ENCODE measurements at regions not wholly inside any gene's neighbourhood (a gene's known extent, or its start where the extent isn't known, plus 50 kb on each side); places are given as distances from the start of the nearest gene placed in this dataset.
A peak's percentile ranks its signal among the peaks of the same experiment; 100 is the strongest.
"Not testable (repeated sequence)": the region's sequence is repeated elsewhere in the genome, so short reads cannot be mapped to it uniquely, and the experiment has no call there.

DNA sequence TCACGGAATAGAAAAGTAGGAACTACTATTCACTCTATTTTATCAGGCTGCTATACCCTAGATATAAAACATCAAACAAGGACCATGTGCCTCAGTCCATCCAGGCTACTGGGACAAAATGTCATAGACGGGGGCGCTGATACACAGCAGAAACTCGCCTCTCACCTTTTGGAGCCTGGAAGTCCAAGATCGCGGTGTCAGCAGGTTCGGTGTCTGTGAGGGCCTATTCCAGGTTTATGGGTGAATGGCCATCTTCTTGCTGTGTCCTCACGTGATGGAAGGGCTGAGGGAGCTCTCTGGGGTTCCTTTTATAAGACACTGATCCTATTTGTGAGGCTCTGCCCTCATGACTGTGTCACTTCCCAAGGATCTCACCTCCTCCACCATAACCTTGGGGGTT, 89.5 kb downstream of the DLL1 start:
- DNase-seq (ENCODE audit: low spot score) (peak; percentile 28), ATAC-seq (no peak)

DNA sequence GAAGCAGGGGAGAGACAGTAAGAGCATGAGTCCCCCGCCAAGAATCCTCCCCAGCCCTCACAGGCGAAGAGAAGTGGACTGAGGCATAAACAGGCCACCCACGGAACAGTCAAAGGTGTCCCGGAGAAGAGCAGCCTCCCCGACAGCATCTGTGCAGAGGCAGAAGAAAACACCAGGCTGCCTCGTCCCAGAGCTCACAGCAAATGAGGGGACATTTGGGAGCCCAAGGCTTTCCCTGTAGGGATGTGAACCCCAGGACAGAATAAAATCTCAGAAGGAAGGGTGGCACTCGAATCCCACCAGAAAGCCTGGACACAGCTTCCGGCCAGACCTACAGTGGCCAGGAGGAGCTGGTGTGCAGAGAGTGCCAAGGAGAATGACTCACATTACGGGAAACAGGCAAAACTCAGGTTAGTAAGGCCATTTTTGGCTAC, 90.4 kb downstream of the DLL1 start:
- ATAC-seq (no peak), DNase-seq (ENCODE audit: low spot score) (peak; percentile 27)

DNA sequence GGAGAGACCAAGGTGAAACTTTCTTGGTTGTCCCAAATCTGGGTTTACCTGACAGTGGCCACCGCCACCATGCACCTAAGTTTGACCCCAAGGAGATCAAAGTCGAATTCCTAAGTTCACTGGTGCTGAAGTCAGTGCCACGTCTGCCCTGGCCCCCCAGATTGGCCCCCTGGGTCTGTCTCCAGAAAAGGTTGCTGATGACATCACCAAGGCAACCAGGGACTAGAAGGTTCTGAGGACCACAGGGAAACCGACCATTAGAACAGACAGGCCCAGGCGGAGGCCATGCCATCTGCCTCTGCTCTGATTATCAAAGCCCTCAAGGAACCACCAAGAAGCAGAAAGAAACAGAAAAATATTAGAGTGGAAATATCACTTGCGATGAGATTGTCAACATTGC, 91.2 kb downstream of the DLL1 start:
- DNase-seq (ENCODE audit: low spot score) = no peak

DNA sequence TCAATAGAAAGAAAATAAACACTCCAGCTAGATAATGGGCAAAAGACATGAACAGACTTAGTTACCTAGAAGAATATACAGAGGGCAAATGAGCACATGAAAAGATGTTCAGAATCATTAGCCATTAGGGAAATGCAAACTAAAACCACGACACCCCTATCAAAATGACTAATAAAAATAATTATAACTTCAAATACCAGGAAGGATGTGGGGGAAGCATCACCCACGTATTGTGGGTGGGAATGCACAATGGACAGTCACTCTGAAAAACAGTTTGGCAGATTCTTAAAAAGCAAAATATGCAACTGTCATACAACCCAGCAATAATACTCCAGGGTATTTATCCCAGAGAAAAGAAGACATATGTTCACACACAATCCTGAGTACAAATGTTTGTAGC, 92.6 kb downstream of the DLL1 start:
- DNase-seq (ENCODE audit: low spot score) (no peak), ATAC-seq (no peak)

More for the DNA sequence above, 91.2 kb downstream of the DLL1 start:
- no peak for ATAC-seq

DNA sequence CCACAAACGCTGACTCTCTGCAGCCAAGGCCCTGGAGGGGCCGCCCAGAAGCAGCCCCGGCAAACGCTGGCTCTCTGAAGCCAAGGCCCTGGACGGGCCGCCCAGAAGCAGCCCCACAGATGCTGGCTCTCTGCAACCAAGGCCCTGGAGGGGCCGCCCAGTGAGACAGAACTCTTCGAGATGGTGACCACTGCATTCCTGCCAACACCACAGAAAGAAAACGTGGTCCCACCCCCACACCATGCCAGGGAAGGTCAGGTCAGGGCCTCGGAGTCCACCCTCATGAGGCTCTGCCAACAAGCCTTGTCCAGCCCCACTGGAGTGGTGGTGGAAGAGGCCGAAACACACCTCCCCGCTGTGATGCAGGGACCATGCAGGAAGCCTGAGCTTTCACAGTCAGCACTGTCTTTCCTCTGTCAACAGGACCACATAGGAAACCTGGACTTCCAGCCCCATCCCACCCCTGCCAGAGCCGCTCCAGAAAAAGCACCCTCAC, 97.5 kb downstream of the DLL1 start:
- DNase-seq (ENCODE audit: low spot score) = no peak
- no peak for ATAC-seq

DNA sequence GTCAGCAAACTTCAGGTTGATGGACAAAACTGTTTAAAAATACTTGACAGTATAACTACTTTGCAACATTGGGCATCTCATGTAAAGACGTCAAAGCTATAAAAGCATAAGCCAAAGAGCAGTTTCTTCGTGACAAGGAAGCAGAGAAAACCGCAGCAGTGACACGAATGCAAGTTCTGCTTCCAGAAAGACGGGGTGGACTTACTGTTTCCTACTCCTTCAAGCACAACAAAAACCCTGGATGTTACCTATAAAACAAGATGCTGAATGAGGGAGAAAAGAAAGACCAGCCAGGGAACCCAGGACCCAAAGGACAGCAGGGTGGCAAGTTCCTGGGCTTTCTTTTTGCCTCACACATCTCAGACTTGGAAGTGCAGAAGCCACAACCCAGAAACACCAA, 98.0 kb downstream of the DLL1 start:
- ATAC-seq (no peak), DNase-seq (ENCODE audit: low spot score) (no peak)

DNA sequence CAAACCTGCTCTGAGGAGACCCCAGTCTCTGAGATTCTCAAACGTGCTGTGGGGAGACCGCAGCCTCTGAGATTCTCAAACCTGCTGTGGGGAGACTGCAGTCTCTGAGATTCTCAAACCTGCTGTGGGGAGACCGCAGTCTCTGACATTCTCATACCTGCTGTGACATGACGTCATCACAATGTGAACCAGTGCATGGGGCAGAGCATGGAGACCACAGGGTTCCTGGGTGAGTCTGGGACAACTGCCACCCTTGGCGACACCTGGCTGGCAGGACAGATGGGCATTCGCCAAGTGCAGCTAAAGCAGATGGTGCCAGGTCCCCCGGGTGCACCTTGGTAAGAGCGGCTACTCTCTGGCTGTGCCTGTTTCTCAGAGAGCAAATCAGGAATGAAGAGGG, 98.8 kb downstream of the DLL1 start:
- peak; percentile 33 for DNase-seq (ENCODE audit: low spot score)
- not testable (repeated sequence) for ATAC-seq

DNA sequence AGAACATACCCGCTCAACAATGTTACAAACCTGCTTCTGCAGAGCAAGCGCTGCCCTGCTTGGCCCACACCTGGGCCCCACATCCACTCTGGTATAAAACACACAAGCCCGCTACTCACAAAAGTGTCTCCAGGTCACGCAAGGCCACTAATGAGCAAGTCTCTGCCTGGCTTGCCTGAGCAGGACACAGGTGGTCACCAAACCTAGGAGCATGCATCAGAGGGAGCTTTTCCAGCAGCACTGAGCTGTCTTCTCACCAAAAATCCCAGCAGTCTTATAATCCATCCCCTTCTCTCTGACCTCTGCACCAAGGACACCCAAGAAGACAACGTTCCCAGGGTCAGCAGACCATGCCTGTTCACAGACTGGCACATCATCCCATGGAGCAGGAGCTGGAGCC, 100.8 kb downstream of the DLL1 start:
- no peak for ATAC-seq
- no peak for DNase-seq (ENCODE audit: low spot score)

DNA sequence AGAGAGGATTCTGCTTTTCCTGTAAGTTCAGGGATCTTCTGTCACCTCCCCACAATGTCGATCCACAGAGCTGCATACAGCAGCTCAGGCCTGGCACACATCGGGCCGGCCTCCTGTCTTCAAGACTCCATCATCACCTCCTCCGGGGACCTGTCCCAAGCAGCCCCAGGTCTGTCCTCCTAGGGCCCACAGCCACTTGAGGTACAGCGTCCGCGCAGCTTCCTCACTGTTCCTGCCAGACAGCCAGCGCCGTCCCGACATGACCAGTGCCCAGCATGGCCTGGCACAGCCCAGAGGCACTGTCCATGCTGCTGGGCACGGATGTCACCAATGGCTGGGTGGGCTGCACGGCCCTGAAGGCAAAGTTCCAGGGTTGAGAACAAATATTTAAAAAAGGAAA, 101.6 kb downstream of the DLL1 start:
- DNase-seq (ENCODE audit: low spot score) = peak; percentile 30
- ATAC-seq = no peak

DNA sequence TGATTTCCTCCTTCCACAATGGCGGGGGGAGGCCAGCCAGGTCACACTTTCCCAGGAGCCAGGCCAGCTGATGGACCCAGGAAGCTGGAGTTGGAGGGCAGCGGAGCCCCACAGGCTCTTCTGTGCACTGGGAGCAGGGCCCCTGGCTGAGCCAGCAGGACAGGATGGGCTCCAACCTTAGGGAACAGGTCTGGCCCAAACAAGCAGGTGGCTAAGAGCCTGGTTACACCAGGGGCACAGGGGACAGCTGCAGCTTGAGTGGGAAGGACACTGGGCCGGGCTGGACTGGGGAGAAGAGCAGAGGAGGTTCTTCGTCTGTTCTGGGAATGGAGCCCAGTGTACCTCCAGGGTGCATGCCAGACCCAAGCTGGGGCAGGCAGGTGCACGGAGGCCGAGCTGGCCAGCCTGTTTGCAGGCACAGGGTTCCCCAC, 102.3 kb downstream of the DLL1 start:
- ATAC-seq (peak; percentile 73), DNase-seq (ENCODE audit: low spot score) (peak; percentile 44)

DNA sequence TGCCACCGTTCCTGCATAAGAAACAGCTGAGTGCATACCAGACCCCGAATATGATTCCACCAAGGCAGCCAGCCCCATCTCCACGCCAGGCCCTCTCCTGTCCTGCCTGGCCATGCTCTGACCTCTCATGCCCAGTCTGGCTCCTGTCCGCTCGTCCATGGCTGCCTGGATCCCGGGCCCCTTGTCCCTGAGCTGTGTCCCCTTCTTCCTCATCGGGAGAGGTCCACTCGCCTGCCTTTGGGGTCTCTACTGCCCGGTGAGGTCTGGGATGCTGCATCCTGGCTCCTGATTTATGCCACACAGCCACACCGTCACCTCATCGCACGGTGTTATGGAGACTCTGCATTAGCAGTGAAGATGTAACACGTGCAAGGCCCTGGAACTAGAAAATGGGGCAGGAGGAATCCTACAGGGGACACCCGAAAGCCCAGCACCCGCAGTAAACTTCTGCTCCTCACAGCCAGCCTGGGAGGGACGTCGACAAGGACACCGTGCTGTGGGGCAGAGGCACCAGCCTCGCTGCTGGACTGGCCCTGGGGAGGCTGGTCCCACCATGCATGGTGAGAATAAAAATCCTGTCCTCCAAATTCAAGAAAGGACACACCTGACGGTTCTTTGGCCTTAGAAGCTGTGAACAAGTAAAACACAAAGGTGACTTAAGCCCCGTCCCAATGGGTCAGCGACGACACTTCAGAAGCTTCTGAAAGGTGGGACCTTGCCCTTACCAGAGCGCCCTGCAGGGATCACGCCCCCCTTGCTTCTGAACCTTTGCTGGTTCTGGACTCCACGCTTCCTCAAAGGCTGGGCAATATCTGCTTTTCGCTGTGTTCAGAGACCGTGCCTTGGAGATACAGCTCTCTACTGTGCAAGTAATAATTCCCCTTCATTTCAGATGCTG, 103.0 kb downstream of the DLL1 start:
- no peak for ATAC-seq

DNA sequence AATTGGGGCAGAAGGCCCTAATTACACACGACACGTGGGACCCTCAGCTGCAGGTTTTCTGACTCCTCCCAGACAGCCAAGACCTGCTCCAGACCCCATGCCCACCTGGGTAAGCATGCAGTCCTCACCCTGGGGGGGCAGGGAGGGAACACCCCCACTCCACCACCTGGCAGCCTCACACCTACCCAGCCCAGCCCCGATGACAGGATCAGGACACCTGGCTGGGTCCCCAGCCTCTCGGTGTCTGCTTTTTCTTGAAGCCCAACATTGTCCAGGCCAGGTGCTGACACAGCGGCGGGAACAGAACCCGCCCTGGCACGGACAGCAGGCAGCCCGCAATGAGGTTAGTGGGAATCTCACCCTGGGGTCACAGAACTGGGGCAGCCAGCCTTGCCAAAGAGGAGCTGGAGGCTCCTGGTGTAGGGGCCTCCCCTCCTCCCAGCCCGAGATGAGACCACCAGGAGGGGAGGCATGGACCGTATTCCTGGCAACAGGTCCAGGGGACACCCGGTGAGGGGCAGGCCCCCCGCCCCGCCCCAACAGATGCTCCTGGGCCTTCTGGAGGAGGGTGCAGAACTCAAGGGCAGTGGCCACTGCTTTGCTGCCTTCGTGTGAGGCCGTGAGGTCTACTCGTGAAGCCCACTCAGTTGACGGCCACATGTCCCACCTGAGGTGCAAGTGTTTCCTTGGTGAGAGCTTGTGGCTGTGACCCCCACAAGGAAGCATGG, 103.8 kb downstream of the DLL1 start:
- ATAC-seq = no peak
- peak; percentile 35 for DNase-seq (ENCODE audit: low spot score)

More for the DNA sequence above, 103.0 kb downstream of the DLL1 start:
- peak; percentile 37 for DNase-seq (ENCODE audit: low spot score)

DNA sequence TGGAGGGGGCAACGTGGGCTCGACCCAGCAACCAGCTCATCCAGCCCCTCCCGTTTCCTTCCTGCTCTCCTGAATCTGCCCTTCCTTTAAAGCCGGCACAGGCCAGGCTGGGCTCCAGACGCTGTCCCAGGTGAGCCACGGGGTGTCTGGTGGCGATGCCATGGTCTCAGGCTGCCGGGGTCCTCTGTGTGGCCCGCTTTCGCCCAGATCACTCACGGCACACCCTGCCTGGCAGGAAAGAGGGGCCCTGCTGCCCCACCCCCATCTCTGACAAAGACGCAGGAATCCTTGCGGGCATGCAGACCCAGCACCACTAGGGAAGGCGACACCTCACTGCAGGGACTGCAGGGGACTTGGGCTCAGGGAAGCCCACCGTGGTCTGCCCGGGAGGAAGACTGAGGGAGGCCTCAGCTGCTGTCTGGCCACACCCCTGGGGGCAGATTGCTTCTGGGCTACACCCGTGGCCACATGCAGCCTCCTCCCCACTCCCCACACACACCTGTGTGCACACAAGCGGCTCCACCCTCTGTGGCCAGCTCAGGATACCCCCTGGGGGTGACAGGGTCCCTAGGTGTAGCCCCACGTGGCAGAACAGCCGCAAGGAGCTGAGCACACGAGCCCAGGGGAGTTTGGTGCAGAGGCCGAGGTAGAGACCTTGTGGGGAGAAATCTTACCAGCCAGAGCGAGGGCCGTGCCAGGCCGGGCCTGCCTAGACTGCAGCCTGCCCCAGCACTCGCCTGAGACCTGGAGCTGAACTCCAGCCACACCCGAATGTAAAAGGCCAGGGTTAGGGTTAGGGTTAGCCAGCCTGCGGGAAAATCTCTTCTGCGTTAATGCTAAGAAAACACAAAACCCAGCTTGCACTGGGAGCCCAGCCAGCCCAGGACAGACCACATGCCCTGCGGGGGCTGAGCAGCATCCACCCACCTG, 104.6 kb downstream of the DLL1 start:
- ATAC-seq (no peak), DNase-seq (ENCODE audit: low spot score) (peak; percentile 35)

DNA sequence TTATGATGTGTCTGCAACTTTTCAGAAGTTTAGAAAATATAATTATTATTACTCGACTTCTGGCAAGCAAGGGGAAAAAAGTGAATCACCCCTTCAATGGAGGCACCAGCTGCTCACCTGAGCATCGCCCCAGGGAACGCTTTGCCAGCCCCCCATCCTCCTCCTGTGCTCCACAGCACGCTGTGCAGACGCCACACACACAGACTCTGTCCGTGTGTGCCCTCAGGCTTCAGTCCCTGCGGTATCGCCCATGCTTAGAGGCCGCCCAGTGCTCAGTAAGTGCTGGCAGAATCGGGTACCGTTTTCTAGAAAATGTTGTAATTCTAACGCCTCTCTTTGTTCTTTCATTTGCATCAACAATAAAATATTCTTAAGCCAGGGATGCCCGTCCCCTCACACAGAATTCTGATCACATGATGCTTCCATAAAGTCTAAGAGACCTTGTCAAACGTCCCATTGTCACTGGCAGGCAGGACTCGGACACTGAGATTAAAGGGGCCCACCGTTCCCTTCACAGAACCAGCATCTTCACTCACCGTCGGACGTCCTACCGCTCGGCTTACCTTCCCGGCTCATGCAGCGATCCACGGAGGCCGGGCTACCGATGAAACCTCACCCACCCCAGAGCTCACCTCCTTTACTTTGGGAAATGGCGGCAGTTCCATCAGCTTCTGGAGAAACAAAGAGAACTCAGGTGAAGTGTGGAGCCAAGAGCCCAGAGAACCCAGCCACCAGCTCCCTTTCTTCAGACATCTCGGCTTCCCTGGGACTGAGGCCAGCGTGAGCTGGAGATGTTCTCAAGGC, 105.5 kb downstream of the DLL1 start:
- DNase-seq (ENCODE audit: low spot score) (peak; percentile 37), ATAC-seq (no peak)

DNA sequence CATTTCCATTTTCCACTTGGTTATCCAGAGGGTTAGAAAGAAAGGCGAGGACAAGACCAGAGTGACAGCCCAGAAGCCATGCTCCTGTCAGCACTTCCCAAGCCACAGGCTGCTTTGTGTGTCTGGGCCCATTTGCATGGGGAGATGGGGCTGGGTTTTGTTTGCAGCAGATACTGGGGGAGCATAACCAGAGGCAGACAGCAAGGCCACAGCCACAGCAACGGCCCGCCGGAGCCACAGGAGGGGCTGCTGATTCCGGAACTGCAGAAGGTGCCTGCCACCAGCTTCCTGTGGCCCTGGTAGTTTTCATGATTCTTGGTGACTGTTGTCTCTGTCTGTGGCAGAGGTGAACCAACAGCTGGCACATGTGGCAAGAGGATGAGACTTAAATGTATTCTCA, 106.6 kb downstream of the DLL1 start:
- no peak for DNase-seq (ENCODE audit: low spot score)
- no peak for ATAC-seq

DNA sequence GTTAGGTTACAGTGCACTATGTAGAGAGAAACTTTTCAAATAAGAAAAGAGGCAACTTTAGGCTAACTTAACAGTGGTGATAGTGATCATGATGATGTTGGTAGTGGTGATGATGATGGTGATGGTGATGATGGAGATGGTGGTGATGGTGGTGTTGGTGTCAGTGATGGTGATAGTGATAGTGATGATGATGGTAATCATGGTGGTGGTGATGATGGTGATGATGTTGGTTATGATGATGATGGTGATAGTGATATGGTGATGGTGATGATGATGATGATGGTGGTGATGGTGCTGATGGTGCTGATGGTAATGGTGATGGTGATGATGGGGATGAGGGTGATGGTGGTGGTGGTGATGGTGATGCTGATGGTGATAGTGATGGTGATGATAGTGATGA, 107.4 kb downstream of the DLL1 start:
- ATAC-seq (no peak), DNase-seq (ENCODE audit: low spot score) (no peak)

DNA sequence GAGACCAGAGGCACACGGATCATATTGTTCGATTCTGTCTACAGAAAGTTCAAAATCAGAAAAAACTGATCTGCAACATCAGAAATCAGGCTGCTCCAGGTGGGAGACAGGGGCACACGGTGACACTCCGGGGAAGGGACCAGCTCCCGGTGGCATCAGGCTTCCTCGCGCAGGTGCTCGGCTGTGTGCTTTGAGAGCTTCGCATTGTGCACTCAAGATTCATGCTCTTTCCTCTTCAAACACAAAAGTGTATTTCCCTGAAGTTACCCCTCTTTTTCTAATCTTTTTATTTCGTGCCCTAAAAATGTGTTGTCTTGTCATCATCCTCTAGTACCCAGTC, 108.1 kb downstream of the DLL1 start:
- DNase-seq (ENCODE audit: low spot score) (no peak), ATAC-seq (no peak)

DNA sequence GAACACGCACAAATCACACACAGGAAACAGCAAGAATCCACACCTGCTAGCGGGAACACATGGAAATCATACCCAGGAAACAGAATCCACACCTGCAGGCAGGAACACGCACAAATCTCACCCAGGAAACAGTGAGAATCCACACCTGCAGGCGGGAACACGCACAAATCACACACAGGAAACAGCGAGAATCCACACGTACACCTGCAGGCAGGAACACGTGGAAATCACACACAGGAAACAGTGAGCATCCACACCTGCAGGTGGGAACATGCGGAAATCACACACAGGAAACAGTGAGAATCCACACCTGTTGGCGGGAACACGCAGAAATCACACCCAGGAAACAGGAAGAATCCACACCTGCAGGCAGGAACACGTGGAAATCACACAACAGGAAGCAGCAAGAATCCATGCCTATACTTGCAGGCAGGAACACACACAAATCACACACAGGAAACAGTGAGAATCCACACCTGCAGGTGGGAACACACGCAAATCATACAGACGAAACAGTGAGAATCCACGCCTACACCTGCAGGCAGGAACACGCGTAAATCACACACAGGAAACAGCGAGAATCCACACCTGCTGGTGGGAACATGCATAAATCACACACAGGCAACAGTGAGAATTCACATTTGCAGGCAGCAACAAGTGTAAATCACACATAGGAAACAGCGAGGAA, 108.6 kb downstream of the DLL1 start:
- no peak for DNase-seq (ENCODE audit: low spot score)
- no peak for ATAC-seq

DNA sequence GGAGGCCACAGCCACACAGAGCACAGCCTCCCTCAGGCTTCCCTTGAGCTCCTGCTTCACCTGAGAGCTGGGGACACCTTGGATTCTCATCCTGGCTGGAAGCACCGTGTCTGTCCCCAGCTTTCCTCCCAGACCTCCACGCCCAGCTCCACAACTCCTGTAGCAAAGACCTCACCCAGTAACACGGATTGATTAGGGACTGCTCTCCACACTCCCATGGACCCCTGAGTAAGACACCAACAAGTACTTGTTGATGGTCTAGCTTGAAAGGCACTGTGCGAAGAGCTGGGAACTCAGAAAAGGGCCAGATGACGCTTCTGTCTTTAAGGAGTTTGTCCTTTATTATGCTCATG, 109.6 kb downstream of the DLL1 start:
- DNase-seq (ENCODE audit: low spot score) (no peak), ATAC-seq (no peak)
